BLaER1 treated with 17β-estradiol and CSF1 and Interleukin-3, amounts not matched to agents 10 nM and 100 nM (cell line): ENCODE measurements at regions not wholly inside any gene's neighbourhood (a gene's known extent, or its start where the extent isn't known, plus 50 kb on each side); places are given as distances from the start of the nearest gene placed in this dataset.
A peak's percentile ranks its signal among the peaks of the same experiment; 100 is the strongest.

ENCODE experiments used
- H3K27ac ChIP-seq, 11 experiments: shearing (Covaris generic); formaldehyde crosslinking; 2 replicates each; pipeline ENCODE4 v1.8.1; 2022
- H3K27me3 ChIP-seq, 11 experiments: shearing (Covaris generic); formaldehyde crosslinking; 2 replicates each; pipeline ENCODE4 v1.8.1; 2022
- H3K36me3 ChIP-seq, 11 experiments: shearing (Covaris generic); formaldehyde crosslinking; 2 replicates each; pipeline ENCODE4 v1.8.1; 2022
- H3K4me1 ChIP-seq, 10 experiments: shearing (Covaris generic); formaldehyde crosslinking; 2 replicates each; pipeline ENCODE4 v1.8.1; 2022
- H3K4me2 ChIP-seq, 11 experiments: shearing (Covaris generic); formaldehyde crosslinking; 2 replicates each; pipeline ENCODE4 v1.8.1; 2022
- H3K4me3 ChIP-seq, 10 experiments: shearing (Covaris generic); formaldehyde crosslinking; 2 replicates each; pipeline ENCODE4 v1.8.1; 2022
- H3K9ac ChIP-seq, 11 experiments: shearing (Covaris generic); formaldehyde crosslinking; 2 replicates each; pipeline ENCODE4 v1.8.1; 2022
- H3K9me3 ChIP-seq, 11 experiments: shearing (Covaris generic); formaldehyde crosslinking; replicated peaks in 1 of 11; 2 replicates each; pipeline ENCODE4 v1.8.1; 2022
- H4K20me1 ChIP-seq, 11 experiments: shearing (Covaris generic); formaldehyde crosslinking; 2 replicates each; pipeline ENCODE4 v1.8.1; 2022
- Cebpa-rat ChIP-seq, 11 experiments: shearing (Covaris generic); IDR thresholded peaks; 2 replicates each; pipeline ENCODE4 v1.8.1; 2022

GRCh38 chr15:38877471-38877870 lies 312.9 kb upstream of the RASGRP1 start:
- H3K9ac ChIP-seq = no peak overlapping the region
- no peaks in the 10 kb centered on the region for H4K20me1 ChIP-seq
- no peak overlapping the region for H3K4me3 ChIP-seq
- no peak overlapping the region for H3K27ac ChIP-seq
- no peak overlapping the region for H3K4me2 ChIP-seq
- no peaks in the 10 kb centered on the region for H3K9me3 ChIP-seq
- H3K4me1 ChIP-seq = peaks cover 0 to 7% (median 0%) of the 10 kb centered on the region in 10 experiments; a peak in 5 of 20 replicates
- H3K27me3 ChIP-seq = no peaks in the 10 kb centered on the region
- no peaks in the 10 kb centered on the region for H3K36me3 ChIP-seq
- no peak for TF ChIP-seq Cebpa-rat (IDR thresholded peaks at IDR 0.05)

- Histone ChIP-seq H3K4me2 (no peak overlapping the region), H3K4me1 (peaks cover 0 to 10% (median 0%) of the 10 kb centered on the region in 10 experiments; a peak in 5 of 20 replicates), H3K9me3 (no peaks in the 10 kb centered on the region), H3K4me3 (no peak overlapping the region), H3K27me3 (no peaks in the 10 kb centered on the region), H3K27ac (no peak overlapping the region), H4K20me1 (no peaks in the 10 kb centered on the region), H3K9ac (no peak overlapping the region), H3K36me3 (no peaks in the 10 kb centered on the region)
- no peak for TF ChIP-seq Cebpa-rat (IDR thresholded peaks at IDR 0.05)
Measured at GRCh38 chr15:38878026-38878425, 313.4 kb upstream of the RASGRP1 start.

DNA sequence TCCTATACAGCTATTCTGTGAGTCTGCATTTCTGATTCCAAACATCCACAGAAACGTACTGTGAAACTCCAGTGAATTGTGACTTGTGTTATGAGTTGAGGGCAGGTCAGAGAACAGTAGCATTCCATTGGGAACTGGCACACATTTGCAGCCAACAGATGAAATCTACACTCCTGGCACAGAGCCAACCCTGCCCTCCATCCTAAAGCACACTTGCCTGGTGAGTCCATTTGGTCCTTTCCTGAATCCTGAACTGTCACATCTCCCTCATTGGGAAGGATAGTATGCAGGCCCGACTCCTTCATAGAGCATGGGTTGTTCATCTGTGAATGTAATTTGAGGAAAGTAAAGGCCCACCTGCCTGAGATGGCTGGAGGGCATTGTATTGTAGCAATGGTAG lies 314.3 kb upstream of the RASGRP1 start:
- TF ChIP-seq Cebpa-rat (IDR thresholded peaks at IDR 0.05) = no peak
- no peak overlapping the region for H3K27ac ChIP-seq
- H3K9me3 ChIP-seq = no peaks in the 10 kb centered on the region
- no peaks in the 10 kb centered on the region for H3K36me3 ChIP-seq
- no peak overlapping the region for H3K9ac ChIP-seq
- H3K4me2 ChIP-seq = no peak overlapping the region
- H3K4me1 ChIP-seq = peaks cover 0 to 12% (median 0%) of the 10 kb centered on the region in 10 experiments; a peak in 6 of 20 replicates
- no peak overlapping the region for H3K4me3 ChIP-seq
- H4K20me1 ChIP-seq = no peaks in the 10 kb centered on the region
- H3K27me3 ChIP-seq = no peaks in the 10 kb centered on the region

GRCh38 chr15:38879909-38880471 lies 315.4 kb upstream of the RASGRP1 start:
- Histone ChIP-seq H4K20me1 (no peaks in the 10 kb centered on the region), H3K27me3 (no peaks in the 10 kb centered on the region), H3K9ac (no peak overlapping the region), H3K9me3 (no peaks in the 10 kb centered on the region), H3K4me1 (peaks cover 0 to 16% (median 0%) of the 10 kb centered on the region in 10 experiments; a peak in 6 of 20 replicates), H3K4me2 (no peak overlapping the region), H3K4me3 (no peak overlapping the region), H3K27ac (no peak overlapping the region), H3K36me3 (no peaks in the 10 kb centered on the region)
- TF ChIP-seq Cebpa-rat (IDR thresholded peaks at IDR 0.05) = no peak

DNA sequence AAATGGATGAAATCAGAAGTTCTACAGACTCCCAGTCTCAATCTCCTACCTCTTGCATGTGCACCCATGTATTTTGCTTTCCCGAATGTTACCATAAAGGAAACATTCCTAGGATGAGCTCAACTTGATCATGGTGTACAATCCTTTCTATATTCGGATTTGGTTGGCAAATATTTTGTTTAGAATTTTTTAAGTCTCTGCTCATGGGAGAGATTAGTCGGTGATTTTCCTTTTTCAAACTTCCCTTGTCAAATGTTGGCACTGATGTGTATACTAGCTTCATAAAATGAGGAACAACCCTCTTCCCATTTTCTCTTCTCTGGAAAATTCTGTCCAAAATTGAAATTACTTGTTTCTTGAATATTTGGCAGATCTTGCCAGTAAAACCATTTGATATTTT lies 317.6 kb upstream of the RASGRP1 start:
- Histone ChIP-seq H3K9me3 (no peaks in the 10 kb centered on the region), H3K4me1 (peaks cover 0 to 29% (median 0%) of the 10 kb centered on the region in 10 experiments; a peak in 6 of 20 replicates), H3K27ac (no peak overlapping the region), H3K4me3 (no peak overlapping the region), H4K20me1 (no peaks in the 10 kb centered on the region), H3K9ac (no peak overlapping the region), H3K4me2 (peak overlapping the region in 2 of 11 experiments; percentile 39 to 60; a peak in 4 of 22 replicates), H3K27me3 (no peaks in the 10 kb centered on the region), H3K36me3 (no peaks in the 10 kb centered on the region)
- TF ChIP-seq Cebpa-rat (IDR thresholded peaks at IDR 0.05) = no peak

GRCh38 chr15:38883987-38884386 lies 319.4 kb upstream of the RASGRP1 start:
- Histone ChIP-seq H3K27me3 (no peaks in the 10 kb centered on the region), H3K36me3 (no peaks in the 10 kb centered on the region), H4K20me1 (no peaks in the 10 kb centered on the region), H3K4me2 (peak overlapping the region in 2 of 11 experiments; percentile 2 to 4; a peak in 2 of 22 replicates), H3K4me3 (no peak overlapping the region), H3K27ac (no peak overlapping the region), H3K9me3 (no peaks in the 10 kb centered on the region), H3K4me1 (peaks cover 0 to 29% (median 0%) of the 10 kb centered on the region in 10 experiments; a peak in 6 of 20 replicates), H3K9ac (no peak overlapping the region)
- no peak for TF ChIP-seq Cebpa-rat (IDR thresholded peaks at IDR 0.05)

- Histone ChIP-seq H3K9me3 (no peaks in the 10 kb centered on the region), H3K27me3 (no peaks in the 10 kb centered on the region), H3K27ac (no peak overlapping the region), H3K9ac (no peak overlapping the region), H3K4me1 (peaks cover 0 to 29% (median 0%) of the 10 kb centered on the region in 10 experiments; a peak in 6 of 20 replicates), H3K4me3 (no peak overlapping the region), H4K20me1 (no peaks in the 10 kb centered on the region), H3K36me3 (no peaks in the 10 kb centered on the region), H3K4me2 (no peak overlapping the region)
- no peak for TF ChIP-seq Cebpa-rat (IDR thresholded peaks at IDR 0.05)
Measured at GRCh38 chr15:38885001-38885400, 320.4 kb upstream of the RASGRP1 start.

- no peaks in the 10 kb centered on the region for H4K20me1 ChIP-seq
Measured at GRCh38 chr15:38885471-38885952, 320.9 kb upstream of the RASGRP1 start.

DNA sequence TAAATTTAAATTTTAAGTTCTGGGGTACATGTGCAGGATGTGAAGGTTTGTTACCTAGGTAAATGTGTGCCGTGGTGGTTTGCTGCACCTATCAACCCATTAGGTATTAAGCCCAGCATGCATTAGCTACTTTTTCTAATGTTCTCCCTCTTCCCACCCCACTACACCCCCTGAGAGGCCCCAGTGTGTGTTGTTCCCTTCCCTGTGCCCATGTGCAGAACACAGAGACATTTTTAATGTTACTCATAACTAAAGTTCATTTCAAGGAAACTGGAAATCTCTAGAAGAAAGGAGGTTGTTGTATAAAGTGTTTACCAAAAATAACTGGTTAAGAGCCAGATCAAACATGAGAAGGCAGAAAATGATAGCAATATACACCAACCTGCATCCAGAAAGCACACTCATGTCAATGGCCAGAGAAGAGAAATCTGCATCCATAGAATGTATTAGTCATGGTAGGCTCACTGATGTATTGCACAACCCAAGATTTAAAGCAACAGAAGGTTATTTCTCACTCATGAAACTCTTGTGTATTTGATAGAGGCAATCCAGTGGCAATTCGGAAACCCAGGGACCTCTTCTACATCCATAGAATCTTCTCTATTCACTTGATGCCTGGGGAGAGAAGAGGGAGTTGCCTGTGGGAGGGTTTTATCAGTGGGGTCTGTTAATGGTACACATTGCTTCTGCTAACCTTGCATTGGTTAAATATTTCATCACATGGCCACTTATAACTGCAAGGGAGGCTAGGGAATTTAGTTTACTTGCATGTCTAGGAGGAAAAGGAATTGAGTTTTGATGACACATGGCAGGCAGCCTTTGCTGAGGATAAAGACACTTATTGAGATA lies 321.9 kb upstream of the RASGRP1 start:
- Histone ChIP-seq H3K4me2 (peak overlapping the region in 2 of 11 experiments; percentile 43 to 56; a peak in 6 of 22 replicates), H3K4me3 (no peak overlapping the region), H3K27ac (no peak overlapping the region), H3K36me3 (no peaks in the 10 kb centered on the region), H3K9ac (no peak overlapping the region), H3K4me1 (peaks cover 0 to 35% (median 0%) of the 10 kb centered on the region in 10 experiments; a peak in 6 of 20 replicates), H4K20me1 (no peaks in the 10 kb centered on the region), H3K9me3 (peaks cover 0 to 6% (median 3%) of the 10 kb centered on the region in 11 experiments; a peak in 5 of 22 replicates), H3K27me3 (no peaks in the 10 kb centered on the region)
- peak in 6 of 11 experiments; percentile 20 to 82 (median 51); a peak in 4 of 22 replicates for TF ChIP-seq Cebpa-rat (IDR thresholded peaks at IDR 0.05)

More at GRCh38 chr15:38885471-38885952, 320.9 kb upstream of the RASGRP1 start:
- no peak overlapping the region for H3K4me2 ChIP-seq
- no peaks in the 10 kb centered on the region for H3K9me3 ChIP-seq
- no peak overlapping the region for H3K9ac ChIP-seq
- no peaks in the 10 kb centered on the region for H3K27me3 ChIP-seq
- H3K27ac ChIP-seq = no peak overlapping the region
- no peaks in the 10 kb centered on the region for H3K36me3 ChIP-seq
- peaks cover 0 to 35% (median 0%) of the 10 kb centered on the region in 10 experiments; a peak in 6 of 20 replicates for H3K4me1 ChIP-seq
- no peak overlapping the region for H3K4me3 ChIP-seq
- no peak for TF ChIP-seq Cebpa-rat (IDR thresholded peaks at IDR 0.05)
